Transverse colon (tissue), 4 donors: ENCODE measurements at regions not wholly inside any gene's neighbourhood (a gene's known extent, or its start where the extent isn't known, plus 50 kb on each side); places are given as distances from the start of the nearest gene placed in this dataset.
"Not testable (repeated sequence)": the region's sequence is repeated elsewhere in the genome, so short reads cannot be mapped to it uniquely, and the experiment has no call there.

Experiments
- DNase-seq: peaks from one replicate; pipeline ENCODE4 v3.0.0-alpha.2; 2019
- H3K27ac ChIP-seq, 4 donors: fragments of 200-600 bp; sonication (generic); 2 replicates each; pipeline ENCODE4 v1.5.1; 2016 to 2018; ENCODE audit warnings: inconsistent platforms in 4 of 4
- H3K27me3 ChIP-seq: fragments of 200-600 bp; sonication (generic); 2 replicates; pipeline ENCODE4 v1.5.1; 2017; ENCODE audit warnings: inconsistent platforms
- H3K36me3 ChIP-seq, 4 donors: fragments of 200-600 bp; sonication (generic); 2 replicates each; pipeline ENCODE4 v1.5.1; 2017 to 2019; ENCODE audit warnings: inconsistent platforms in 4 of 4
- H3K4me1 ChIP-seq, 4 donors: fragments of 200-600 bp; sonication (generic); 2 replicates each; pipeline ENCODE4 v1.5.1; 2017 to 2020; ENCODE audit warnings: inconsistent platforms in 4 of 4
- H3K4me3 ChIP-seq, 4 donors: fragments of 200-600 bp; sonication (generic); 1 replicate in 1 of 4; 2 replicates in 3 of 4; pipeline versions ENCODE4 v1.5.1 to v1.6.1; 2017 to 2019; ENCODE audit warnings: inconsistent platforms in 4 of 4
- H3K9me3 ChIP-seq, 2 donors: fragments of 200-600 bp; sonication (generic); 2 replicates each; pipeline ENCODE4 v1.5.1; 2017 to 2019; ENCODE audit warnings: inconsistent platforms in 2 of 2
- CTCF ChIP-seq, 5 experiments: fragments of 200-600 bp in 3 of 5; fragments of 450-650 bp in 2 of 5; sonication (generic) in 3 of 5; IDR thresholded peaks; 1 replicate in 2 of 5; 2 replicates in 3 of 5; pipeline ENCODE4 v1.5.1; 2016 to 2017; ENCODE audit warnings: antibody characterized with exemption in 5 of 5, inconsistent platforms in 3 of 5, mild to moderate bottlenecking in 2 of 5, moderate library complexity in 1 of 5
- EP300 ChIP-seq: sonication (generic); formaldehyde crosslinking; IDR thresholded peaks from one replicate; pipeline ENCODE4 v1.6.1; 2017; ENCODE audit warnings: antibody characterized with exemption, low read depth
- POLR2A ChIP-seq: fragments of 450-650 bp; IDR thresholded peaks from one replicate; pipeline ENCODE4 v1.6.1; 2016; ENCODE audit warnings: antibody characterized with exemption, mild to moderate bottlenecking, moderate library complexity
- POLR2AphosphoS5 ChIP-seq, 3 donors: sonication (generic); formaldehyde crosslinking; IDR thresholded peaks; one replicate each; pipeline ENCODE4 v1.6.1; 2016; ENCODE audit warnings: antibody characterized with exemption in 3 of 3
- WGBS, 2 donors: methylation state at CpG; one replicate each; pipeline ENCODE4 v1.1.5; 2018; ENCODE audit warnings: low coverage in 1 of 2; 5-methylcytosine and 5-hydroxymethylcytosine counted together
- in situ Hi-C, 4 donors: fragments of 200-750 bp; cut with MboI; loops; one replicate each; pipeline versions ENCODE4 v1.15.0 to v1.15.1; 2017; ENCODE audit warnings: low sequenced_read_pairs in 3 of 4, low pct_ligation_motif_present in 1 of 4, low pct_unique_long_range_greater_than_20kb in 1 of 4
- intact Hi-C: fragments of 100-400 bp; cut with DNase I; formaldehyde crosslinking; loops from one replicate; pipeline ENCODE4 v1.15.1; 2023; ENCODE audit warnings: low total_unique reads

DNA sequence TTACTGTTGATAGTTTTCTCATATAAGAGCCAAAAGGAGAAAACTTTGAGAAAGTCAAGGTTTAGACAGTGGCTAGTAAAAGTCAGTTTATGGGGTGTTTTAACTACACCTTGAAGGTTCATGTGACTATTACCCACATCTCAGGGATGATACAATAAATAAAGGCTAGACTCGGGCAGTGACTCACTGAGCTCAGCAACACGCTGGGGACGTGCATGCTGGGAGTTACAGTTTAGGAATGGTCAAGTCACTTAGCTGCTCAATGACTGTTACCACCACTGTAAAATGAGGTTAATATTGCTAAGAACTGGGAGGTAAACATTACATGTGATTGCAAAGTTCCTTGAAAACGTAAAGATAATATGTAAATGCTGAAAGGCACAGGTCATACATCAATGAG, 1254.4 kb upstream of the PHF14 start:
- in situ Hi-C loops = loop anchor here in 1 of 4 donors (25.0 kb wide), 1 partner anchor 107 kb away; no protein-coding TSS in a partner anchor
- no peaks in the 10 kb centered on the region for H3K4me1 ChIP-seq
- H3K27ac ChIP-seq = no peak overlapping the region
- no peak for TF ChIP-seq POLR2A
- TF ChIP-seq POLR2AphosphoS5 (IDR thresholded peaks at IDR 0.05) = no peak
- no peak for TF ChIP-seq CTCF (IDR thresholded peaks at IDR 0.05)
- TF ChIP-seq EP300 = no peak
- no peak for DNase-seq
- H3K9me3 ChIP-seq = no peaks in the 10 kb centered on the region
- no peak overlapping the region for H3K4me3 ChIP-seq
- no peaks in the 10 kb centered on the region for H3K36me3 ChIP-seq
- WGBS, 2 donors = 45 to 57% methylated on average over 3 to 4 of the region's 4 CpGs
- intact Hi-C loops = no loop called here
- no peaks in the 10 kb centered on the region for H3K27me3 ChIP-seq

DNA sequence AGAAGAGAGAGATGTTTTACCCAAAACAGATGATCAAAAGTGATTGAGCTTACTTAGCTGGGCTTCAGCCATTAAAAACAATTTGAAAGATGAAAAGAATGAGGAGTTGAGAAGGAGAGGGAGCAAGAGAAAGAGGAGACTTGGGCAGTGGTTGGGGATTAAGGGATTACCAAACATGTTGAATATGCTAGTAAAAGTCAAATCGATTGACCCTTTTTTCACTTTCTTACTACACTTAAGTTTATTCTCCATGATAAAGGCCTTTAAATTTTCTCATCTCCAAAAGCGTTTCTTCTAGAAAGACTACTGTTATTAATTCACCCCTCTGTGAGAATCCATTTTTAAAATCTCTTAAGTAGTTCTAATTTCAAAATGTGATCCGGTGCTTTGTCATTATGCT, 1254.0 kb upstream of the PHF14 start:
- WGBS, 2 donors = 76 to 87% methylated on average over 3 of the region's 3 CpGs
- Histone ChIP-seq H3K27me3 (no peaks in the 10 kb centered on the region), H3K4me1 (no peaks in the 10 kb centered on the region), H3K27ac (no peak overlapping the region), H3K36me3 (no peaks in the 10 kb centered on the region), H3K9me3 (no peaks in the 10 kb centered on the region), H3K4me3 (no peak overlapping the region)
- intact Hi-C loops = no loop called here
- TF ChIP-seq POLR2A = no peak
- no peak for TF ChIP-seq CTCF (IDR thresholded peaks at IDR 0.05)
- no peak for TF ChIP-seq POLR2AphosphoS5 (IDR thresholded peaks at IDR 0.05)
- no peak for TF ChIP-seq EP300
- in situ Hi-C loops = loop anchor here in 1 of 4 donors (25.0 kb wide), 1 partner anchor 107 kb away; no protein-coding TSS in a partner anchor
- DNase-seq = no peak

GRCh38 chr7:9725940-9726663, 1247.6 kb upstream of the PHF14 start:
- 75 to 94% methylated on average over 5 to 59 of the region's 60 CpGs for WGBS, 2 donors

GRCh38 chr7:9726811-9727210, 1246.9 kb upstream of the PHF14 start:
- H3K36me3 ChIP-seq, in situ Hi-C loops, H3K27ac ChIP-seq, intact Hi-C loops, DNase-seq, H3K4me3 ChIP-seq, H3K27me3 ChIP-seq, H3K9me3 ChIP-seq, H3K4me1 ChIP-seq: not testable (repeated sequence)
- WGBS, 2 donors = 92% methylated on average over 11 of the region's 22 CpGs; no CpG with 5 or more reads in 1 of the 2 donors

More at GRCh38 chr7:9725940-9726663, 1247.6 kb upstream of the PHF14 start:
- intact Hi-C loops, DNase-seq, H3K27me3 ChIP-seq, H3K4me1 ChIP-seq, H3K27ac ChIP-seq, H3K4me3 ChIP-seq, H3K9me3 ChIP-seq, in situ Hi-C loops, H3K36me3 ChIP-seq: not testable (repeated sequence)

GRCh38 chr7:9727467-9727869, 1246.2 kb upstream of the PHF14 start:
- H3K9me3 ChIP-seq, in situ Hi-C loops, H3K4me3 ChIP-seq, intact Hi-C loops, DNase-seq, H3K27me3 ChIP-seq, H3K4me1 ChIP-seq, H3K27ac ChIP-seq, H3K36me3 ChIP-seq: not testable (repeated sequence)
- WGBS, 2 donors = 95% methylated on average over 13 of the region's 13 CpGs; no CpG with 5 or more reads in 1 of the 2 donors

DNA sequence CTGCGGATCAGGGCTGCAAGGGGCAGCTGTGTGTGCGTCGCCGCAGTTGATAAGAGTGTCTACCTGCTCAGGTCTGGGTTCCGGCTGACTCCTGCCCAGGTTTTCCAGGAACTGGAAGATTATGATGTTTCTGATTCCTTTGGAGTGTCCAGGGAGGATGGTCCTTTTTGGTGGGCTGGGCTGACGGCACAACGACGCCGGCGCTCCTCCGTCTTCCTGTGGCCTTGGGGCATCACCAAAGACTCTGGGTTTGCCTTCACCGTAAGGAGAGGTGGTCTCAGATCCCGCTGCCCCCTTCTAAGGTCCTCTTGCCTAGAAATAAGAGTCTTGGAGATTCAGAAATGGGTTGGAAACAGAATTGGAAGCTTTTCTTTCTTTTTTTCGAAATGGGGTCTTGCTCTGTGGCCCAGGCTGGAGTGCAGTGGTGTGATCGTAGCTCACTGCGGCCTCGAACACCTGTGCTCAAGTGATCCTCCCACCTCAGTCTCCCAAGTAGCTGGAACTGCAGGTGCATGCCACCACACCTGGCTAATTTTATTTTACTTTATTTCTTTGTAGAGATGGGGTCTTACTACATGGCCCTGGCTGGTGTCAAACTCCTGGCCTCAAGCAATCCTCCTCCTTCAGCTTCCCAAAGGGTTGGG, 1245.5 kb upstream of the PHF14 start:
- H3K27me3 ChIP-seq, H3K9me3 ChIP-seq, H3K36me3 ChIP-seq, in situ Hi-C loops, intact Hi-C loops, H3K4me1 ChIP-seq, DNase-seq, H3K27ac ChIP-seq, H3K4me3 ChIP-seq: not testable (repeated sequence)
- WGBS, 2 donors = 75 to 92% methylated on average over 4 to 17 of the region's 17 CpGs
